IMR-90 (cell line): ENCODE measurements at regions not wholly inside any gene's neighbourhood (a gene's known extent, or its start where the extent isn't known, plus 50 kb on each side); places are given as distances from the start of the nearest gene placed in this dataset.

Experiments
- ATAC-seq: fragments of 200-7000 bp; cut with Tn5 transposase; 2 replicates; pipeline ENCODE4 v1.9.1; 2020; ENCODE audit warnings: low read depth, mild to moderate bottlenecking, moderate library complexity
- BruUV-seq: library from RNA; stranded (reverse); fragments of 400-500 nt; replicated peaks from 2 replicates; lab custom pipeline; 2021; lab: Mats Ljungman, UMichigan
- CTCF ChIA-PET: fragments of 300-600 bp; formaldehyde crosslinking; extraction: SDS; loops from one replicate; lab custom pipeline; 2021; ENCODE audit warnings: antibody characterized with exemption; lab: Yijun Ruan, JAX
- POLR2A ChIA-PET: fragments of 300-600 bp; sonication (Branson Sonifier 250); formaldehyde crosslinking; loops from one replicate; lab custom pipeline; 2022; ENCODE audit warnings: antibody characterized with exemption; ENCODE audit not compliant: unreplicated experiment; lab: Charles Lee
- DNase-seq: peaks from one replicate; pipeline ENCODE4 v3.0.0; 2013
- H2AFZ ChIP-seq: replicated peaks from 2 replicates; pipeline ENCODE3; 2013; ENCODE audit warnings: low read length, mild to moderate bottlenecking; ENCODE audit not compliant: poor library complexity
- H2AK5ac ChIP-seq: 2 replicates; pipeline ENCODE4 v1.6.1; 2013; ENCODE audit warnings: low read depth, low read length, inconsistent platforms
- H2AK9ac ChIP-seq: replicated peaks from 2 replicates; pipeline ENCODE3; 2013; ENCODE audit warnings: mild to moderate bottlenecking, low read depth, low read length, moderate library complexity; ENCODE audit not compliant: poor library complexity
- H2BK120ac ChIP-seq: 2 replicates; pipeline ENCODE4 v1.6.1; 2013; ENCODE audit warnings: low read depth, low read length, inconsistent platforms
- H2BK15ac ChIP-seq: 3 replicates; pipeline ENCODE4 v1.6.1; 2013; ENCODE audit warnings: low read depth, low read length, inconsistent platforms
- H2BK20ac ChIP-seq: 2 replicates; pipeline ENCODE4 v1.6.1; 2013; ENCODE audit warnings: low read depth, mild to moderate bottlenecking, inconsistent platforms, low read length, moderate library complexity
- H2BK5ac ChIP-seq: 2 replicates; pipeline ENCODE4 v1.6.1; 2013; ENCODE audit warnings: mild to moderate bottlenecking, low read depth, low read length, inconsistent platforms; ENCODE audit not compliant: poor library complexity, severe bottlenecking
- H3K14ac ChIP-seq: replicated peaks from 2 replicates; pipeline ENCODE4 v1.6.1; 2013; ENCODE audit warnings: low read depth, low read length, inconsistent platforms
- H3K18ac ChIP-seq: 2 replicates; pipeline ENCODE4 v1.6.1; 2013; ENCODE audit warnings: low read depth, low read length, control low read depth
- H3K23ac ChIP-seq: 2 replicates; pipeline ENCODE4 v1.6.1; 2013; ENCODE audit warnings: low read depth, low read length, inconsistent platforms
- H3K27ac ChIP-seq: 2 replicates; pipeline ENCODE4 v1.5.1; 2013; ENCODE audit warnings: mild to moderate bottlenecking, control low read depth, low read length; ENCODE audit not compliant: insufficient read depth
- H3K27me3 ChIP-seq: 2 replicates; pipeline ENCODE4 v1.6.1; 2013; ENCODE audit warnings: low read length; ENCODE audit not compliant: control insufficient read depth, insufficient read depth
- H3K36me3 ChIP-seq: 2 replicates; pipeline ENCODE4 v1.6.1; 2013; ENCODE audit warnings: low read length, mixed read lengths; ENCODE audit not compliant: control insufficient read depth, insufficient read depth
- H3K4ac ChIP-seq: 2 replicates; pipeline ENCODE4 v1.6.1; 2013; ENCODE audit warnings: low read depth, low read length, inconsistent platforms
- H3K4me1 ChIP-seq: 2 replicates; pipeline ENCODE4 v1.6.1; 2013; ENCODE audit warnings: low read length, mixed read lengths; ENCODE audit not compliant: control insufficient read depth, insufficient read depth
- H3K4me2 ChIP-seq: 2 replicates; pipeline ENCODE4 v1.6.1; 2013; ENCODE audit warnings: low read depth, mild to moderate bottlenecking, control low read depth, low read length, moderate library complexity
- H3K4me3 ChIP-seq: 2 replicates; pipeline ENCODE4 v1.5.1; 2013; ENCODE audit warnings: low read depth, mild to moderate bottlenecking, control low read depth, low read length, moderate library complexity; ENCODE audit not compliant: insufficient read depth
- H3K56ac ChIP-seq: 2 replicates; pipeline ENCODE4 v1.6.1; 2013; ENCODE audit warnings: low read length, inconsistent platforms; ENCODE audit not compliant: insufficient read depth; ENCODE audit errors: extremely low read depth
- H3K79me1 ChIP-seq, 2 experiments: 2 replicates each; pipeline ENCODE4 v1.6.1; 2013; ENCODE audit warnings: low read length in 2 of 2, inconsistent platforms in 1 of 2, low read depth in 1 of 2
- H3K9ac ChIP-seq: 2 replicates; pipeline ENCODE4 v1.6.1; 2013; ENCODE audit warnings: low read depth, low read length, control low read depth
- H3K9me1 ChIP-seq: 2 replicates; pipeline ENCODE4 v1.6.1; 2013; ENCODE audit warnings: low read length, inconsistent platforms; ENCODE audit not compliant: insufficient read depth
- H3K9me3 ChIP-seq: 2 replicates; pipeline ENCODE4 v1.6.1; 2013; ENCODE audit warnings: low read length; ENCODE audit not compliant: control insufficient read depth, insufficient read depth
- H4K20me1 ChIP-seq: 2 replicates; pipeline ENCODE4 v1.6.1; 2013; ENCODE audit warnings: low read length, inconsistent platforms; ENCODE audit not compliant: insufficient read depth
- H4K5ac ChIP-seq: 2 replicates; pipeline ENCODE4 v1.6.1; 2013; ENCODE audit warnings: mild to moderate bottlenecking, low read depth, low read length, control low read depth
- H4K8ac ChIP-seq, 2 experiments: 2 replicates each; pipeline ENCODE4 v1.6.1; 2013; ENCODE audit warnings: low read depth in 2 of 2, low read length in 2 of 2, control low read depth in 1 of 2, inconsistent platforms in 1 of 2
- H4K91ac ChIP-seq: 2 replicates; pipeline ENCODE4 v1.6.1; 2013; ENCODE audit warnings: low read depth, low read length, inconsistent platforms; ENCODE audit not compliant: insufficient read depth
- CEBPB ChIP-seq: IDR thresholded peaks from 2 replicates; pipeline ENCODE4 v1.6.1; 2012; ENCODE audit warnings: low read depth, low read length, improper control_type of control experiment
- CHD1 ChIP-seq: IDR thresholded peaks from 2 replicates; pipeline ENCODE4 v1.6.1; 2012; ENCODE audit warnings: low read depth, low read length, improper control_type of control experiment
- CTCF ChIP-seq: conservative IDR thresholded peaks from 2 replicates; pipeline ENCODE4 v1.5.1; 2012; ENCODE audit warnings: mild to moderate bottlenecking, low read depth, low read length, improper control_type of control experiment
- ELK1 ChIP-seq: fragments of 150-350 bp; IDR thresholded peaks from 2 replicates; pipeline ENCODE4 v1.6.1; 2016; ENCODE audit warnings: low read depth, mild to moderate bottlenecking, low read length, moderate library complexity, borderline replicate concordance
- FOS ChIP-seq: fragments of 150-350 bp; IDR thresholded peaks from 2 replicates; pipeline ENCODE4 v1.6.1; 2016; ENCODE audit warnings: low read depth, low read length
- MAFK ChIP-seq: IDR thresholded peaks from 2 replicates; pipeline ENCODE4 v1.6.1; 2012; ENCODE audit warnings: low read depth, low read length, improper control_type of control experiment
- NFE2L2 ChIP-seq: fragments of 150-350 bp; IDR thresholded peaks from 2 replicates; pipeline ENCODE4 v1.6.1; 2016; ENCODE audit warnings: low read depth, mild to moderate bottlenecking, low read length
- RAD21 ChIP-seq: IDR thresholded peaks from 2 replicates; pipeline ENCODE4 v1.6.1; 2012; ENCODE audit warnings: low read length, improper control_type of control experiment
- RCOR1 ChIP-seq: IDR thresholded peaks from 2 replicates; pipeline ENCODE4 v1.6.1; 2012; ENCODE audit warnings: mild to moderate bottlenecking, low read length, improper control_type of control experiment; ENCODE audit not compliant: insufficient replicate concordance
- RFX5 ChIP-seq: IDR thresholded peaks from 2 replicates; pipeline ENCODE4 v1.8.0; 2012; ENCODE audit warnings: low read depth, mild to moderate bottlenecking, low read length, moderate library complexity
- SMC3 ChIP-seq: fragments of 150-350 bp; IDR thresholded peaks from 2 replicates; pipeline ENCODE4 v1.6.1; 2016; ENCODE audit warnings: low read depth, mild to moderate bottlenecking, antibody characterized with exemption, low read length, moderate library complexity
- USF2 ChIP-seq: fragments of 150-350 bp; IDR thresholded peaks from 2 replicates; pipeline ENCODE4 v1.6.1; 2017; ENCODE audit warnings: mild to moderate bottlenecking, antibody characterized with exemption, low read length, low read depth
- WGBS, 2 experiments: methylation state at CpG; one replicate each; pipeline versions ENCODE4 v1.1.5 to v1.1.7; 2013; ENCODE audit warnings: missing lambda C conversion rate in 2 of 2; ENCODE audit not compliant: insufficient read length in 1 of 2; ENCODE audit errors: extremely low coverage in 2 of 2; 5-methylcytosine and 5-hydroxymethylcytosine counted together
- dilution Hi-C: fragments of 300-500 bp; cut with HindIII; formaldehyde crosslinking; loops from one replicate; pipeline ENCODE4 v1.14.3; 2018; ENCODE audit warnings: low sequenced_read_pairs; ENCODE audit not compliant: unreplicated experiment
- in situ Hi-C: fragments of 300-500 bp; cut with MboI; formaldehyde crosslinking; loops from 3 replicates; pipeline ENCODE4 v1.14.3; 2019; ENCODE audit warnings: low sequenced_read_pairs, inconsistent platforms, mixed read lengths
- intact Hi-C: fragments of 100-400 bp; cut with micrococcal nuclease; formaldehyde crosslinking; loops from 2 replicates; pipeline ENCODE4 v1.10.0; 2022

- no peak overlapping the region for H3K23ac ChIP-seq
- H3K4ac ChIP-seq: no peak overlapping the region
- intact Hi-C loops: no loop called here
- no peaks in the 10 kb centered on the region for H3K79me1 ChIP-seq
- ATAC-seq: no peak
- no peak overlapping the region for H3K18ac ChIP-seq
- H3K4me3 ChIP-seq: no peak overlapping the region
- H3K4me2 ChIP-seq: no peak overlapping the region
- no peaks in the 10 kb centered on the region for H3K9me3 ChIP-seq
- no peaks in the 10 kb centered on the region for H3K9me1 ChIP-seq
- H4K5ac ChIP-seq: no peak overlapping the region
- H4K8ac ChIP-seq: no peak overlapping the region
- H3K27ac ChIP-seq: no peak overlapping the region
- CTCF ChIA-PET: no interaction called here
- H2AK5ac ChIP-seq: no peak overlapping the region
- no peak overlapping the region for H2BK15ac ChIP-seq
- H3K9ac ChIP-seq: no peak overlapping the region
- no peak overlapping the region for H2BK5ac ChIP-seq
- H4K91ac ChIP-seq: no peak overlapping the region
- no peak for DNase-seq
- no peak overlapping the region for H3K14ac ChIP-seq
- no peaks in the 10 kb centered on the region for H3K36me3 ChIP-seq
- no peak overlapping the region for H2BK20ac ChIP-seq
- H2AK9ac ChIP-seq: no peak overlapping the region
- no peaks in the 10 kb centered on the region for H4K20me1 ChIP-seq
- in situ Hi-C loops: no loop called here
- H3K4me1 ChIP-seq: no peaks in the 10 kb centered on the region
- no peak overlapping the region for H2BK120ac ChIP-seq
- WGBS, 2 experiments: no CpG with 5 or more reads among the region's 2 CpGs
- POLR2A ChIA-PET: no interaction called here
- dilution Hi-C loops: no loop called here
- no peaks in the 10 kb centered on the region for H3K27me3 ChIP-seq
- BruUV-seq: no TSS peak
- no peak overlapping the region for H2AFZ ChIP-seq
- H3K56ac ChIP-seq: no peak overlapping the region
- TF ChIP-seq RAD21 (no peak), RFX5 (no peak), MAFK (no peak), CHD1 (no peak), RCOR1 (no peak), NFE2L2 (no peak), CEBPB (no peak), USF2 (no peak), FOS (no peak), ELK1 (no peak), SMC3 (no peak), CTCF (no peak)
Measured at GRCh38 chr4:32258986-32259385, 1538.8 kb downstream of the PCDH7 start.
